ENCODE measurements at regions not wholly inside any gene's neighbourhood (a gene's known extent, or its start where the extent isn't known, plus 50 kb on each side); places are given as distances from the start of the nearest gene placed in this dataset.

GRCh38 chr13:22198001-22198400 is 527.1 kb downstream of the FGF9 start:
- DNase-seq = no peak

GRCh38 chr13:22198641-22199217 is 527.9 kb downstream of the FGF9 start:
- no peak for DNase-seq

- no peak for DNase-seq
Measured at GRCh38 chr13:22200440-22200839, 529.6 kb downstream of the FGF9 start.

GRCh38 chr13:22201375-22201925 is 530.6 kb downstream of the FGF9 start:
- DNase-seq = no peak

GRCh38 chr13:22210134-22210930 is 539.5 kb downstream of the FGF9 start:
- DNase-seq = no peak

GRCh38 chr13:22211876-22212275 is 541.0 kb downstream of the FGF9 start:
- no peak for DNase-seq

GRCh38 chr13:22212576-22212975 is 541.7 kb downstream of the FGF9 start:
- no peak for DNase-seq

GRCh38 chr13:22214184-22214583 is 543.3 kb downstream of the FGF9 start:
- no peak for DNase-seq

- no peak for DNase-seq
Measured at GRCh38 chr13:22218797-22219196, 547.9 kb downstream of the FGF9 start.

GRCh38 chr13:22219709-22220108 is 548.8 kb downstream of the FGF9 start:
- DNase-seq = no peak

GRCh38 chr13:22220151-22221135 is 549.6 kb downstream of the FGF9 start:
- DNase-seq = no peak

GRCh38 chr13:22223411-22223810 is 552.5 kb downstream of the FGF9 start:
- DNase-seq = no peak

GRCh38 chr13:22226086-22226485 is 555.2 kb downstream of the FGF9 start:
- no peak for DNase-seq

GRCh38 chr13:22227895-22228294 is 557.0 kb downstream of the FGF9 start:
- no peak for DNase-seq

GRCh38 chr13:22229916-22230315 is 559.0 kb downstream of the FGF9 start:
- DNase-seq = no peak

- peak; percentile 6 for DNase-seq
Measured at GRCh38 chr13:22232186-22232585, 561.3 kb downstream of the FGF9 start.

GRCh38 chr13:22235285-22235949 is 564.5 kb downstream of the FGF9 start:
- no peak for DNase-seq

- no peak for DNase-seq
Measured at GRCh38 chr13:22235950-22236290, 565.0 kb downstream of the FGF9 start.

GRCh38 chr13:22238269-22238668 is 567.4 kb downstream of the FGF9 start:
- DNase-seq = no peak

GRCh38 chr13:22240716-22241115 is 569.8 kb downstream of the FGF9 start:
- no peak for DNase-seq

GRCh38 chr13:22243469-22244163 is 572.7 kb downstream of the FGF9 start:
- DNase-seq = no peak

GRCh38 chr13:22252281-22252830 is 581.5 kb downstream of the FGF9 start:
- DNase-seq = no peak

Measured in DMS79 (cell line).